Stimulated activated CD4-positive, alpha-beta T cell treated with anti-CD3 and anti-CD28 coated beads, Interleukin-12 subunit alpha, Interleukin-12 subunit beta, amount 100 ng/mL, for 48 hours (primary cell): ENCODE measurements at regions not wholly inside any gene's neighbourhood (a gene's known extent, or its start where the extent isn't known, plus 50 kb on each side); places are given as distances from the start of the nearest gene placed in this dataset.
"Not testable (repeated sequence)": the region's sequence is repeated elsewhere in the genome, so short reads cannot be mapped to it uniquely, and the experiment has no call there.

Experiments
- DNase-seq, 3 donors: peaks; one replicate each; pipeline ENCODE4 v3.0.0-alpha.2; 2020; ENCODE audit warnings: low read depth in 2 of 3, low spot score in 1 of 3

DNA sequence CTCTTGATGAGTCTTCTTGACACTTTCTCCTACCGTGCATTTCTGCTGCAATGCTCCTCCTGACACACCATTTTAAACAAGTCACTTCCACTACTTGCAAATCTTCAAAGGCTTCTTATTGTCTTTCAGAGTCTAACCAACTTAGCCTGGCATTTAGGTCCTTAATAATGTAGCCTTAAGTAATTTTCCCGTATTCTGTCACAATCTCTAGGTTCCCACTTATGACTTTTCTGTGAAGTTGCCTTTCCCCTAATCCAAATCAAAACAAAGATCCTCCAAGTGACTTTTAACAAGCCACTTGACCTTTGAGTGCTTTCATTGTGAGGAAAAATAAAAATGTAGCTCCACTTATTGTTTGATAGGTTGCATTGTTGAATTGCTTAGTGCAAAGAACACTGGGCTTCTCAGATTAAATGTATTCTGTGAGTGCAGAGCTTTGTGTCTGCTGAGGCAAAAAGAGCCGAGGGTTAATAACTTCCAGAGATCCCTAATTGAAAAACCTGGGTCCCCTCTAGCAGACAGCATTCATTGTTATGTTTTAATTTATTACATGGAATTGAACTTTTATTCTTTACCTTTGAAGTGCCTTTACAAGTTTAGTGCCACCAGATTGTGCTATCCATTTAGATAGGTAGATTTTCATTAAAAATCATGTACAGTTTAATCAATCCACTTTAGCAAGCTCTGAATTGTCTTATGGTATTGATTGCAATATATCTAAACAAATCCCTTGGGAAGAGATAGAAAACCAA is 341.7 kb upstream of the TYRP1 start:
- DNase-seq, result no peak

- DNase-seq, result no peak
Observed at GRCh38 chr9:12352045-12352315, 341.2 kb upstream of the TYRP1 start.

GRCh38 chr9:12363439-12363838 is 329.7 kb upstream of the TYRP1 start:
- no peak for DNase-seq

GRCh38 chr9:12368569-12368968 is 324.6 kb upstream of the TYRP1 start:
- DNase-seq, result no peak

DNA sequence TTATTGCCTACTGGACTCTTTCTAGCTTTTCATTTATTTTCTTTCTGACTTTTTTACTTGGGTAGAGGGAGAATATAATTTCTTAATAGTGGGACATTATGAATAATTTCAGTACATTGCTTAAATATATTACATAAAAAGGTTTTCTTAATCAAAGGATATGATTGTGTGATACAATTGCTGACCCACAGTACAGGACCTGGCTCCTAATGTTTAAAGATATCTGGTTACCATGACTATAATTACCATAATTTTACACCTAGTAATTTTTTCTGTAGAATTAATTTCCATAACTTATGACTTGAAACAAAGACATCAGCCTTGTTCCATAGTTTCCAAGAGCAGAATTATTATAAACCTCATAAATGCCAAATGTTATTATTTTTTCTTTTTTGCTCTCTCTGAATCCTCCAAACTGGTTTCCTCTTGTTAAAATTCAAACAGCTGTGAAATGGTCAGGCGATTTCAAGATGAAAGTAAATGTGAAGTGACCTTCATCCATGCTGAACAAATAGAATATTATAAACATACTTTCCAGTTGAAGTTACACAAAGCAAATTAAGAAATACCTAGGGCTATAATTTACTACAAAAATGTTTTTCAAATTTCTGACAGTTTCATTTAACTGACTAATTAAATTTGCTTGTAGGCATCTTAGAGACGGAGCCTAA is 301.2 kb upstream of the TYRP1 start:
- DNase-seq, result no peak

DNA sequence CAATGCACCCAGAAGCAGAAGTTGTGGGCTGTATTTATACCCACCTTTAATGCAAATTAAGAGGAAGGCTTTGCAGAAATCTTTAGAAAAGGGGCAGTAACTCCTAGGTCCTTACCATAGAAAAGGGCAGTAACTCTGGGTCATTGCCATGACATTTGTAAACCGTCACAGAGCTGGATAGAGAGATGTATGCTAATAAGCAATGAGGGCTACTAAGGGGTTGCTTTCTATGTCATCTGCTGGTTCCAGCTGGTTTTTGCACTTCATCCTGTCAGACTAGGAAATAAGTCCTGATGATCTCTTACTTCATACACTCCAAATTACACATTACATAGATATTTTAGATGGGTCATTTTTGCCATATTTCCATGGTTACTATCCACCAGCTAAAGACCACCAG is 299.1 kb upstream of the TYRP1 start:
- DNase-seq, result no peak

- DNase-seq, result no peak
Observed at GRCh38 chr9:12403721-12404120, 289.5 kb upstream of the TYRP1 start.

DNA sequence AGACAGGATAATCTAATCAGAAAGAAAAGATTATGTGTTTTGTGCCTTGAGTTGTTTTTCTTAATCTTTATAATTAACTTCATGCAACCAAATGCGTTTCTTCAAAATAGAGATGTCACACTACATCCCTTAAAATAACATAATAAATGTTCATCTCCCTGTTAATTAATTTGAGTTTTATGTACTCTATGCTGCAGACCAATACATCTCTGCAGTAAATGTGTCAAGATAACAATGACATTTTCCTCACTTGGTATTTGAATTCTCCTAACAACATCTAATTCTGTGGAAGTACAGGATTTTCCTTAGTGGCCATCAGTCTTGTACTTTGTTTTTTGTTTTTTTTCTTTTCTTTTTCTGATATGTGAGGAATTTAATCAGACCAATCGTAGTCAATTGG is 279.2 kb upstream of the TYRP1 start:
- DNase-seq, result no peak

DNA sequence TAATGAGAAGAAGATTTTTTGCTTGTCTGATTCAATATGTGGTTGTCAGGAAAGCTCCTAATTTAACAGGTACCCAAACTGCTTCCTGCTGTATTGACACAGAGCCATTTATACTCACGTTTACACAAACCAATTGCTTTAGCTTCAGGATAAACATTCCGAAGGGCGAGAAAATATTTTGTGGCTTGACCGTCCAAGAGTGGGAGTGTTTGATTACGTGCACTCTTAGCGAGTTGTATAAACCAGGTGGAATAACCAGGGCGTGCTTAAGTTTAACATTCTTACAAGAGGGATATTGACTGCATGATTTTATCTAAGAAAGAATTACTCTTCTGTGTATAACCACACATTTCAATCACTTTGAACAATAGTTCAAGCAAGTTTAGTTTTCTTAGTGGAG is 278.7 kb upstream of the TYRP1 start:
- no peak for DNase-seq

DNA sequence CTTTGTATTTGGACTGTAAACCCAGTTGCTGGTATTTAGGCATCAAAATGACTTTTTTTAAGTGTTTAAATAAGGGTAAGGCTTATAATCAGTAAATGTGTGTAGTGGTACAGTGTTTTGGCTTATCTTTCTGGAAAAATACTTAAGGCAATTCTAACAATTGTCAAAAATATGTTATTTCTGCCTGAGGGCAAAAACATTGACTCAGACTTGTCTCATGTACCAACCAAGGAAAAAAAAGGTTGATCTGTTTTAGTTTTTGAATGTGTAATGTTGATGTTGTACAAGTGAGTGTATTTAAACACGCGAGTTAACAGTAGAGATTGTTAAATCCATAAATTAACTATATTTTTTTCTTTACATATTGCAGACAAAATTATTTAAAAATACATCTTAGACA is 277.8 kb upstream of the TYRP1 start:
- DNase-seq, result no peak

DNA sequence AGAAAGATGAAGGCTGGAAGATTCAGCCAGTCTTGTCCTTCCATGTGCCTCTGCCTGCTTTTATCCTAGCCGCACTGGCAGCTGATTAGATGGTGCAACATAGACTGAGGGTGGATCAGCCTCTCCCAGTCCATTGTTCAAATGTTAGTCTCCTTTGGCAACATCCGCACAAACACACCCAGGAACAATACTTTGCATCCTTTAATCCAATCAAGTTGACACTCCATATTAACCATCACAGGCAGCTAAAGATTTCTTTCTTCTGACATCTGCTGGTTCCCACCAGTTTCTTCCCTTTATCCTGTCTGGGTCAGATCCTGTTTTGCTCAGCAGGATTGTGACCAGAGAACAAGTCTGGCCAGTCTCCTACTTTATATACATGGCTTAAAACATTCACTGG is 276.5 kb upstream of the TYRP1 start:
- DNase-seq, result no peak

DNA sequence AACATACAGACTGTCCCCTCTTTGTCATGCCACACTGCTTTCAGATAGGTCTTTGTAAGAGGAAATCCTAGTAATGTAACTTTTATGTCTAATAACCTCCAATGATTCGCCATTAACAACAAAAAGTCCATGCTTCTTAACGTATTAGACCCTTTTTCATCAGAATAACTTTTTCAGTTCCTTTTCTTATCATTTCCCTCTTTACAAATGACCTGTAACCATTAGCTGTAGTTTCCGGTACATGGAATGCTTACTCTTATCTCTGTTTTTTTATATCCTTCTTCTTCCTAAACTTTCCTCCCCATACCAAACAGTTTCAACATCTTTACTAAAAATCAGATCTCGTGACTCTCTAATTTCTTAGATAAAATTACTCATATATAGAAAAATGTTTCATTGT is 268.9 kb upstream of the TYRP1 start:
- DNase-seq, result no peak

- no peak for DNase-seq
Observed at GRCh38 chr9:12425878-12426864, 267.0 kb upstream of the TYRP1 start.

DNA sequence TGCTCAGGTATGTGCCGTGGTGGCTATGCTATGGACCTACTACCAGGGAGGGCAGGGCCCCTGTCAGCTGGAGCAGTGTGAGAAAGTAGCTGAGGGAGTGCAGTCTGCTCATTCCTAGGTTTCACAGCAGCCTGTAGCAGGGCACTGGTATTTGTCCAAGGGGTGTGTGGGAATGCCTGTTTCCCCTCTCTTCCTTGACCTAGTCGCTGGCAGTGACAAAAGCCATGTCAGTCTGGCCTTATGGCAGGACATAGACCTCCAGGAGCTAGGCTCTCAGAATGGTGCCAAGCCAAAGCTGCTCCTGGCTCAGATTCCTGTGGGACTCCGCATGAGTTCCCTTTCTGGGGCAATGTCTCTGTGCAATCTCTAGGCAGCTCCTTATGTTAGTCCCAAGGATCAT is 253.9 kb upstream of the TYRP1 start:
- DNase-seq, result no peak

- DNase-seq, result not testable (repeated sequence)
Observed at GRCh38 chr9:12441080-12441479, 252.1 kb upstream of the TYRP1 start.

- DNase-seq, result no peak
Observed at GRCh38 chr9:12441506-12441905, 251.7 kb upstream of the TYRP1 start.

DNA sequence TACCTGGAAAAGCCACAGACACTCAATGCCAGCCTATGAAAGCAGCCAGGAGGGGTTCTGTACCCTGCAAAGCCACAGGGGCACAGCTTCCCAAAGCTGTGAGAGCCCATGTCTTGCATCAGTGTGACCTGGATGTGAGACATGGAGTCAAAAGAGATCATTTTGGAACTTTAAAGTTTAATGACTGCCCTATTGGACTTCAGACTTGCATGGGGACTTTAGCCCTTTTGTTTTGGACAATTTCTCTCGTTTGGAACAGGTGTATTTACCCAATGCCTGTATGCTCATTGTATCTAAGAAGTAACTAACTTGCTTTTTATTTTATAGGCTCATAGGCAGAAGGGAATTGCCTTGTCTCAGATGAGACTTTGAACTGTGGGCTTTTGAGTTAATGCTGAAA is 244.9 kb upstream of the TYRP1 start:
- DNase-seq, result no peak

DNA sequence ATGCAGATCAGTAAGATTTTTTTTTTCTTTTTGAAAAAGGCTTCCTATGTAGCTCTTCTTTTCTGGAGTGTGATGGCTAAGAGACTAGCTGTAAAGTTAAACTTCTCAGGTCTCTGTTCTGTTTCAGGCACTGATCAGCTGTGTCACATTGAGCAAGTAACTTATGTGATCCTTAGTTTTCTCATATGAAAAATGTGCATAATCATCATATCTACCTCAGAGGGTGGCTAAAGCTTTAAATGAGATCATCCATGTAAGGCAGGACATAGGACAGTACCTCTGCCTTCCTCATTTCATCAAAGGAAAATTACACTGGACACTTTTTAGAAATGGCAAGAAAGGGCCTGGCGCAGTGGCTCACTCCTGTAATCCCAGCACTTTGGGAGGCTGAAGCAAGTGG is 235.9 kb upstream of the TYRP1 start:
- DNase-seq, result no peak

- DNase-seq, result no peak
Observed at GRCh38 chr9:12461763-12462460, 231.3 kb upstream of the TYRP1 start.

DNA sequence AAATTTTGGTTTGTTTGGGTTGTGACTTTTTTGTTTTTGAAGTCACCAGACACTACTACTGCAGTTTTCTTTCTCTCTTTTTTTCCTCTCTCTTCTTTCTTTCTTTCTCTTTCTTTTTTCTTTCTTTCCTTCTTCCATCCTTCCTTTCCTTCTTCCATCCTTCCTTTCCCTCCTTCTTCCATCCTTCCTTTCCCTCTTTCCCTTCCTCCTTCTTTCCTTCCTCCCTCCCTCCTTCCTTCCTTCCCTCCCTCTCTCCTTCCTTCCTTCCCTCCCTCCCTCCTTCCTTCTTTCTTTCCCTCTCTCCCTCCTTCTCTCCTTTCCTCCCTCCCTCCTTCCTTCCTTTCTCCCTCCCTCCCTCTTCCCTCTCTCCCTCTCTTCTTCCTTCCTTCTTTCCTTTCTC is 230.3 kb upstream of the TYRP1 start:
- DNase-seq, result no peak

DNA sequence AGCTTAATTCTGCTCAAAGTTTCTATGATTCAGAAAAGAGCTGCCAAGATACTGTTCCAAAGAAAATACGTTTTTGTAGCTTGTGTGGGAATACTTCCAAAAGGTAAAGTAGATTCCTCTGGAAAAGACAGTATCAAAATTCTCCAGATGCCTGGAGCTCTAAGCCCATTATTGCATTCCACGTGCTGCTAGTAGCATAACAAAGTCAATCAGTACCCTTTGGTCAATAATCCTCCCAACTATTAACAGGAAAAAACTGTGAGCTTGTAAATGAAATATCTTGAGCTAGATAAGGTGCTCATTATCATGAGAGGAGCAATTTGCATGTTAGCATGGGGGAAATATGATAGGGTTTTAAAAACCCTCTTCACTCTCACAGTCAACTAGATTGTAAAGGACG is 229.5 kb upstream of the TYRP1 start:
- DNase-seq, result no peak
